Thyroid gland (tissue), 4 donors: ENCODE measurements at regions not wholly inside any gene's neighbourhood (a gene's known extent, or its start where the extent isn't known, plus 50 kb on each side); places are given as distances from the start of the nearest gene placed in this dataset.

ENCODE experiments used
- CTCF ChIP-seq, 6 experiments: fragments of 200-600 bp in 3 of 6; fragments of 450-650 bp in 3 of 6; sonication (generic) in 3 of 6; IDR thresholded peaks; one replicate each; pipeline ENCODE4 v1.5.1; 2016 to 2019; ENCODE audit warnings: antibody characterized with exemption in 6 of 6, mild to moderate bottlenecking in 2 of 6, inconsistent platforms in 1 of 6, moderate library complexity in 1 of 6
- POLR2A ChIP-seq, 2 donors: fragments of 450-650 bp; IDR thresholded peaks; one replicate each; pipeline ENCODE4 v1.6.1; 2017; ENCODE audit warnings: antibody characterized with exemption in 2 of 2, mild to moderate bottlenecking in 2 of 2, moderate library complexity in 1 of 2

GRCh38 chr12:60211244-60211643 lies 615.4 kb downstream of the SLC16A7 start:
- TF ChIP-seq POLR2A (IDR thresholded peaks at IDR 0.05) (no peak), CTCF (IDR thresholded peaks at IDR 0.05) (no peak)
